HG03139 (cell line): ENCODE measurements at regions not wholly inside any gene's neighbourhood (a gene's known extent, or its start where the extent isn't known, plus 50 kb on each side); places are given as distances from the start of the nearest gene placed in this dataset.

Experiments
- ATAC-seq: cut with Tn5 transposase; IDR thresholded peaks from one replicate; pipeline ENCODE4 v1.9.1; 2021; ENCODE audit not compliant: unreplicated experiment

GRCh38 chr4:36394352-36394903 lies 113.0 kb downstream of the DTHD1 start:
- ATAC-seq: no peak

GRCh38 chr4:36399762-36400353 lies 118.4 kb downstream of the DTHD1 start:
- no peak for ATAC-seq

GRCh38 chr4:36402008-36402758 lies 120.8 kb downstream of the DTHD1 start:
- ATAC-seq: no peak

GRCh38 chr4:36411338-36411737 lies 129.9 kb downstream of the DTHD1 start:
- ATAC-seq: no peak

GRCh38 chr4:36414248-36414647 lies 132.8 kb downstream of the DTHD1 start:
- no peak for ATAC-seq

- ATAC-seq: no peak
Measured at GRCh38 chr4:36417146-36417545, 135.7 kb downstream of the DTHD1 start.

GRCh38 chr4:36420111-36420679 lies 138.8 kb downstream of the DTHD1 start:
- no peak for ATAC-seq

GRCh38 chr4:36422607-36423006 lies 141.2 kb downstream of the DTHD1 start:
- no peak for ATAC-seq

GRCh38 chr4:36426741-36427140 lies 145.3 kb downstream of the DTHD1 start:
- no peak for ATAC-seq

GRCh38 chr4:36427696-36428095 lies 146.3 kb downstream of the DTHD1 start:
- no peak for ATAC-seq

- no peak for ATAC-seq
Measured at GRCh38 chr4:36432586-36432985, 151.2 kb downstream of the DTHD1 start.

GRCh38 chr4:36439556-36439955 lies 158.1 kb downstream of the DTHD1 start:
- no peak for ATAC-seq

- ATAC-seq: no peak
Measured at GRCh38 chr4:36445480-36445879, 164.1 kb downstream of the DTHD1 start.

GRCh38 chr4:36446275-36446674 lies 164.9 kb downstream of the DTHD1 start:
- no peak for ATAC-seq

GRCh38 chr4:36461344-36461743 lies 179.9 kb downstream of the DTHD1 start:
- ATAC-seq: no peak

- no peak for ATAC-seq
Measured at GRCh38 chr4:36467670-36468069, 186.3 kb downstream of the DTHD1 start.

- no peak for ATAC-seq
Measured at GRCh38 chr4:36471903-36472302, 190.5 kb downstream of the DTHD1 start.

GRCh38 chr4:36476135-36476534 lies 194.7 kb downstream of the DTHD1 start:
- ATAC-seq: no peak

- ATAC-seq: no peak
Measured at GRCh38 chr4:36477861-36478260, 196.4 kb downstream of the DTHD1 start.

- ATAC-seq: no peak
Measured at GRCh38 chr4:36485885-36486284, 204.5 kb downstream of the DTHD1 start.

- no peak for ATAC-seq
Measured at GRCh38 chr4:36489798-36490197, 208.4 kb downstream of the DTHD1 start.

- ATAC-seq: no peak
Measured at GRCh38 chr4:36492041-36492440, 210.6 kb downstream of the DTHD1 start.
